Stimulated activated CD4-positive, alpha-beta T cell treated with anti-CD3 and anti-CD28 coated beads, Interleukin-2, amount 100 ng/mL, for 4 hours (primary cell): ENCODE measurements at regions not wholly inside any gene's neighbourhood (a gene's known extent, or its start where the extent isn't known, plus 50 kb on each side); places are given as distances from the start of the nearest gene placed in this dataset.
"Not testable (repeated sequence)": the region's sequence is repeated elsewhere in the genome, so short reads cannot be mapped to it uniquely, and the experiment has no call there.

Source experiments
- DNase-seq: peaks from one replicate; pipeline ENCODE4 v3.0.0-alpha.2; 2020; ENCODE audit warnings: low read depth

GRCh38 chr10:65042496-65042895 lies 1521.3 kb downstream of the REEP3 start:
- no peak for DNase-seq

- no peak for DNase-seq
Measured at GRCh38 chr10:65046831-65047230, 1525.6 kb downstream of the REEP3 start.

GRCh38 chr10:65052111-65052510 lies 1530.9 kb downstream of the REEP3 start:
- not testable (repeated sequence) for DNase-seq

GRCh38 chr10:65053397-65053796 lies 1532.2 kb downstream of the REEP3 start:
- DNase-seq, result not testable (repeated sequence)

GRCh38 chr10:65053831-65054351 lies 1532.7 kb downstream of the REEP3 start:
- DNase-seq, result not testable (repeated sequence)

- DNase-seq, result not testable (repeated sequence)
Measured at GRCh38 chr10:65054701-65055100, 1533.5 kb downstream of the REEP3 start.

- DNase-seq, result no peak
Measured at GRCh38 chr10:65065278-65065677, 1544.1 kb downstream of the REEP3 start.

GRCh38 chr10:65083222-65083621 lies 1562.0 kb downstream of the REEP3 start:
- DNase-seq, result no peak

GRCh38 chr10:65090991-65091390 lies 1569.8 kb downstream of the REEP3 start:
- no peak for DNase-seq

GRCh38 chr10:65100146-65100545 lies 1578.9 kb downstream of the REEP3 start:
- no peak for DNase-seq

GRCh38 chr10:65100881-65101280 lies 1579.7 kb downstream of the REEP3 start:
- not testable (repeated sequence) for DNase-seq

- DNase-seq, result no peak
Measured at GRCh38 chr10:65110009-65110408, 1588.8 kb downstream of the REEP3 start.

GRCh38 chr10:65111059-65111458 lies 1589.9 kb downstream of the REEP3 start:
- DNase-seq, result not testable (repeated sequence)

GRCh38 chr10:65112573-65112972 lies 1591.4 kb downstream of the REEP3 start:
- no peak for DNase-seq

GRCh38 chr10:65123120-65123519 lies 1601.9 kb downstream of the REEP3 start:
- no peak for DNase-seq

- DNase-seq, result no peak
Measured at GRCh38 chr10:65125212-65125611, 1604.0 kb downstream of the REEP3 start.

GRCh38 chr10:65126288-65126687 lies 1605.1 kb downstream of the REEP3 start:
- DNase-seq, result no peak

- no peak for DNase-seq
Measured at GRCh38 chr10:65128277-65128676, 1607.1 kb downstream of the REEP3 start.

GRCh38 chr10:65130162-65130758 lies 1609.1 kb downstream of the REEP3 start:
- DNase-seq, result no peak

GRCh38 chr10:65133652-65134051 lies 1612.5 kb downstream of the REEP3 start:
- DNase-seq, result no peak

GRCh38 chr10:65135508-65135907 lies 1614.3 kb downstream of the REEP3 start:
- DNase-seq, result no peak

- no peak for DNase-seq
Measured at GRCh38 chr10:65142641-65143435, 1621.6 kb downstream of the REEP3 start.

- no peak for DNase-seq
Measured at GRCh38 chr10:65143723-65144122, 1622.5 kb downstream of the REEP3 start.
